ENCODE measurements at regions not wholly inside any gene's neighbourhood (a gene's known extent, or its start where the extent isn't known, plus 50 kb on each side); places are given as distances from the start of the nearest gene placed in this dataset.

- POLR2A ChIA-PET, result interaction anchor here (0.5 kb wide), 1 partner anchor 347 kb away, joined by 5 read pairs; no protein-coding TSS in a partner anchor
- TF ChIP-seq CTCF (conservative IDR thresholded peaks at IDR 0.05; ENCODE audit: low read length) (no peak), EZH2phosphoT487 (IDR thresholded peaks at IDR 0.05; ENCODE audit: borderline replicate concordance, low read depth, low read length) (no peak)
- no peak overlapping the region for H2AFZ ChIP-seq (ENCODE audit: low read length)
- no peaks in the 10 kb centered on the region for H3K9me2 ChIP-seq (ENCODE audit: insufficient read depth, low read length)
- no peaks in the 10 kb centered on the region for H3K9me3 ChIP-seq (ENCODE audit: low read length)
- H3K4me3 ChIP-seq (ENCODE audit: low read depth, low read length, poor library complexity, severe bottlenecking), result no peak overlapping the region
- H3K79me2 ChIP-seq (ENCODE audit: insufficient read depth, low read depth, low read length), result no peaks in the 10 kb centered on the region
- H3K4me1 ChIP-seq (ENCODE audit: insufficient read depth, low read length, poor library complexity, severe bottlenecking), result no peaks in the 10 kb centered on the region
- no peak for DNase-seq (ENCODE audit: low spot score)
- H3K27ac ChIP-seq (ENCODE audit: low read depth, low read length, poor library complexity, severe bottlenecking), result no peak overlapping the region
- H4K20me1 ChIP-seq (ENCODE audit: insufficient read depth, low read length), result no peaks in the 10 kb centered on the region
- CTCF ChIA-PET (ENCODE audit: unreplicated experiment), result interaction anchor here (0.6 kb wide), 1 partner anchor 214 kb away, joined by 3 read pairs; no protein-coding TSS in a partner anchor
- H3K36me3 ChIP-seq (ENCODE audit: insufficient read depth, low read length), result no peaks in the 10 kb centered on the region
- no peak overlapping the region for H3K4me2 ChIP-seq (ENCODE audit: low read length)
- BruUV-seq (replicated peaks), result no TSS peak
- intact Hi-C loops (cut with micrococcal nuclease; ENCODE audit: unreplicated experiment), result no loop called here
These were observed 98.5 kb upstream of the ELOVL6 start for GRCh38 chr4:110296892-110297291.

- Histone ChIP-seq H3K9me2 (ENCODE audit: insufficient read depth, low read length) (no peaks in the 10 kb centered on the region), H2AFZ (ENCODE audit: low read length) (no peak overlapping the region), H3K4me2 (ENCODE audit: low read length) (no peak overlapping the region), H3K36me3 (ENCODE audit: insufficient read depth, low read length) (no peaks in the 10 kb centered on the region), H4K20me1 (ENCODE audit: insufficient read depth, low read length) (no peaks in the 10 kb centered on the region), H3K9me3 (ENCODE audit: low read length) (no peaks in the 10 kb centered on the region), H3K4me3 (ENCODE audit: low read depth, low read length, poor library complexity, severe bottlenecking) (no peak overlapping the region), H3K4me1 (ENCODE audit: insufficient read depth, low read length, poor library complexity, severe bottlenecking) (no peaks in the 10 kb centered on the region), H3K27ac (ENCODE audit: low read depth, low read length, poor library complexity, severe bottlenecking) (no peak overlapping the region), H3K79me2 (ENCODE audit: insufficient read depth, low read depth, low read length) (no peaks in the 10 kb centered on the region)
- POLR2A ChIA-PET, result no interaction called here
- no TSS peak for BruUV-seq (replicated peaks)
- no peak for DNase-seq (ENCODE audit: low spot score)
- TF ChIP-seq EZH2phosphoT487 (IDR thresholded peaks at IDR 0.05; ENCODE audit: borderline replicate concordance, low read depth, low read length), result no peak
- no peak for TF ChIP-seq CTCF (conservative IDR thresholded peaks at IDR 0.05; ENCODE audit: low read length)
- CTCF ChIA-PET (ENCODE audit: unreplicated experiment), result no interaction called here
- intact Hi-C loops (cut with micrococcal nuclease; ENCODE audit: unreplicated experiment), result no loop called here
These were observed 95.8 kb upstream of the ELOVL6 start for GRCh38 chr4:110294165-110294564.

GRCh38 chr4:110292994-110293744 lies 94.8 kb upstream of the ELOVL6 start:
- DNase-seq (ENCODE audit: low spot score), result no peak

More at GRCh38 chr4:110292994-110293744, 94.8 kb upstream of the ELOVL6 start:
- BruUV-seq (replicated peaks), result no TSS peak
- Histone ChIP-seq H4K20me1 (ENCODE audit: insufficient read depth, low read length) (no peaks in the 10 kb centered on the region), H3K27ac (ENCODE audit: low read depth, low read length, poor library complexity, severe bottlenecking) (no peak overlapping the region), H3K4me3 (ENCODE audit: low read depth, low read length, poor library complexity, severe bottlenecking) (no peak overlapping the region), H3K4me1 (ENCODE audit: insufficient read depth, low read length, poor library complexity, severe bottlenecking) (no peaks in the 10 kb centered on the region), H3K36me3 (ENCODE audit: insufficient read depth, low read length) (no peaks in the 10 kb centered on the region), H3K4me2 (ENCODE audit: low read length) (no peak overlapping the region), H2AFZ (ENCODE audit: low read length) (no peak overlapping the region), H3K9me3 (ENCODE audit: low read length) (no peaks in the 10 kb centered on the region), H3K9me2 (ENCODE audit: insufficient read depth, low read length) (no peaks in the 10 kb centered on the region), H3K79me2 (ENCODE audit: insufficient read depth, low read depth, low read length) (no peaks in the 10 kb centered on the region)
- CTCF ChIA-PET (ENCODE audit: unreplicated experiment), result no interaction called here
- POLR2A ChIA-PET, result no interaction called here
- TF ChIP-seq CTCF (conservative IDR thresholded peaks at IDR 0.05; ENCODE audit: low read length) (no peak), EZH2phosphoT487 (IDR thresholded peaks at IDR 0.05; ENCODE audit: borderline replicate concordance, low read depth, low read length) (no peak)
- intact Hi-C loops (cut with micrococcal nuclease; ENCODE audit: unreplicated experiment), result no loop called here

All from OCI-LY7 (cell line).